PFSK-1 (cell line): ENCODE measurements at regions not wholly inside any gene's neighbourhood (a gene's known extent, or its start where the extent isn't known, plus 50 kb on each side); places are given as distances from the start of the nearest gene placed in this dataset.

Experiments used
- FOXP2 ChIP-seq: optimal IDR thresholded peaks from 2 replicates; pipeline ENCODE3; 2011; ENCODE audit warnings: borderline replicate concordance, control low read depth, inconsistent platforms; ENCODE audit not compliant: insufficient read depth; ENCODE audit errors: extremely low read length, extremely low read depth
- POLR2AphosphoS5 ChIP-seq: IDR thresholded peaks from 2 replicates; pipeline ENCODE4 v1.6.1; 2012; ENCODE audit warnings: low read depth, mild to moderate bottlenecking, control low read depth, low read length, moderate library complexity
- REST ChIP-seq, 2 experiments: IDR thresholded peaks; 2 replicates each; pipeline versions ENCODE4 v1.6.1 to v1.8.0; 2011 to 2012; ENCODE audit warnings: low read depth in 2 of 2, low read length in 2 of 2, control low read depth in 1 of 2, inconsistent platforms in 1 of 2, mild to moderate bottlenecking in 1 of 2, moderate library complexity in 1 of 2; ENCODE audit not compliant: insufficient read depth in 1 of 2
- SIN3A ChIP-seq: IDR thresholded peaks from 2 replicates; pipeline ENCODE4 v1.6.1; 2012; ENCODE audit warnings: mild to moderate bottlenecking, low read length, moderate library complexity, borderline replicate concordance; ENCODE audit not compliant: insufficient read depth
- TAF1 ChIP-seq: IDR thresholded peaks from 2 replicates; pipeline ENCODE4 v1.6.1; 2012; ENCODE audit warnings: low read length, control low read depth, borderline replicate concordance; ENCODE audit not compliant: insufficient read depth

- TF ChIP-seq REST (IDR thresholded peaks at IDR 0.05; ENCODE audit: insufficient read depth in 1 of 2, low read depth in 2 of 2, low read length in 2 of 2), result no peak
- TF ChIP-seq POLR2AphosphoS5, result no peak
- TF ChIP-seq SIN3A, result no peak
- no peak for TF ChIP-seq TAF1
- TF ChIP-seq FOXP2, result no peak
Measured at GRCh38 chr4:159045321-159045720, 57.6 kb upstream of the RAPGEF2 start.

GRCh38 chr4:159046683-159047082 lies 56.2 kb upstream of the RAPGEF2 start:
- TF ChIP-seq FOXP2 (no peak), REST (IDR thresholded peaks at IDR 0.05; ENCODE audit: insufficient read depth in 1 of 2, low read depth in 2 of 2, low read length in 2 of 2) (no peak), TAF1 (no peak), POLR2AphosphoS5 (no peak), SIN3A (no peak)

GRCh38 chr4:159047478-159048165 lies 55.3 kb upstream of the RAPGEF2 start:
- TF ChIP-seq POLR2AphosphoS5, result no peak
- no peak for TF ChIP-seq FOXP2
- TF ChIP-seq TAF1, result no peak
- TF ChIP-seq REST (IDR thresholded peaks at IDR 0.05; ENCODE audit: insufficient read depth in 1 of 2, low read depth in 2 of 2, low read length in 2 of 2), result no peak
- TF ChIP-seq SIN3A, result no peak

GRCh38 chr4:159048166-159048886 lies 54.6 kb upstream of the RAPGEF2 start:
- TF ChIP-seq REST (IDR thresholded peaks at IDR 0.05; ENCODE audit: insufficient read depth in 1 of 2, low read depth in 2 of 2, low read length in 2 of 2) (no peak), FOXP2 (no peak), POLR2AphosphoS5 (no peak), TAF1 (no peak), SIN3A (no peak)
